ENCODE measurements at regions not wholly inside any gene's neighbourhood (a gene's known extent, or its start where the extent isn't known, plus 50 kb on each side); places are given as distances from the start of the nearest gene placed in this dataset.
A peak's percentile ranks its signal among the peaks of the same experiment; 100 is the strongest.

GRCh38 chr2:220077488-220077887 is 450.1 kb downstream of the SLC4A3 start:
- H3K9me3 ChIP-seq: no peaks in the 10 kb centered on the region
- no peak for DNase-seq
- 30 to 34% methylated on average over 6 of the region's 6 CpGs for WGBS, 2 donors
- H3K4me1 ChIP-seq: peaks cover 0 to 21% (median 0%) of the 10 kb centered on the region in 9 donors
- peaks cover 0 to 12% (median 0%) of the 10 kb centered on the region in 7 donors for H3K27me3 ChIP-seq
- H3K27ac ChIP-seq: peak overlapping the region in 8 of 10 donors; percentile 8 to 75 (median 54)
- no peak for TF ChIP-seq CTCF (IDR thresholded peaks at IDR 0.05)
- intact Hi-C loops (cut with DNase I): no loop called here
- ATAC-seq: peak in 6 of 8 donors; percentile 34 to 73 (median 58)
- no peaks in the 10 kb centered on the region for H3K36me3 ChIP-seq
- H3K4me3 ChIP-seq: no peak overlapping the region

- peaks cover 0 to 12% (median 0%) of the 10 kb centered on the region in 7 donors for H3K27me3 ChIP-seq
- ATAC-seq: peak in 6 of 8 donors; percentile 38 to 73 (median 65)
These were observed 451.0 kb downstream of the SLC4A3 start for GRCh38 chr2:220078439-220078838.

GRCh38 chr2:220079595-220079994 is 452.2 kb downstream of the SLC4A3 start:
- no peak overlapping the region for H3K27ac ChIP-seq
- intact Hi-C loops (cut with DNase I): no loop called here
- ATAC-seq (no peak), DNase-seq (no peak)
- no peak overlapping the region for H3K4me3 ChIP-seq
- peaks cover 0 to 21% (median 0%) of the 10 kb centered on the region in 9 donors for H3K4me1 ChIP-seq
- H3K9me3 ChIP-seq: no peaks in the 10 kb centered on the region
- no peaks in the 10 kb centered on the region for H3K36me3 ChIP-seq
- H3K27me3 ChIP-seq: peaks cover 0 to 12% (median 0%) of the 10 kb centered on the region in 7 donors
- 77 to 83% methylated on average over 1 of the region's 1 CpG for WGBS, 2 donors
- TF ChIP-seq CTCF (IDR thresholded peaks at IDR 0.05): no peak

More at GRCh38 chr2:220078439-220078838, 451.0 kb downstream of the SLC4A3 start:
- Histone ChIP-seq H3K4me3 (no peak overlapping the region), H3K27ac (peak overlapping the region in 5 of 10 donors; percentile 54 to 75 (median 57)), H3K4me1 (peaks cover 0 to 21% (median 0%) of the 10 kb centered on the region in 9 donors), H3K9me3 (no peaks in the 10 kb centered on the region), H3K36me3 (no peaks in the 10 kb centered on the region)
- no peak for DNase-seq
- TF ChIP-seq CTCF (IDR thresholded peaks at IDR 0.05): no peak
- WGBS, 2 donors: 46 to 63% methylated on average over 2 of the region's 2 CpGs
- intact Hi-C loops (cut with DNase I): no loop called here

GRCh38 chr2:220081171-220081570 is 453.7 kb downstream of the SLC4A3 start:
- no peaks in the 10 kb centered on the region for H3K9me3 ChIP-seq
- ATAC-seq: no peak
- H3K4me1 ChIP-seq: peaks cover 0 to 21% (median 0%) of the 10 kb centered on the region in 9 donors
- H3K27ac ChIP-seq: no peak overlapping the region
- WGBS, 2 donors: 86 to 90% methylated on average over 4 of the region's 4 CpGs
- peaks cover 0 to 6% (median 0%) of the 10 kb centered on the region in 7 donors for H3K27me3 ChIP-seq
- no peak overlapping the region for H3K4me3 ChIP-seq
- intact Hi-C loops (cut with DNase I): no loop called here
- DNase-seq: no peak
- no peaks in the 10 kb centered on the region for H3K36me3 ChIP-seq
- no peak for TF ChIP-seq CTCF (IDR thresholded peaks at IDR 0.05)

Data from heart right ventricle (tissue), 16 donors.